Glomerular visceral epithelial cell (primary cell): ENCODE measurements at regions not wholly inside any gene's neighbourhood (a gene's known extent, or its start where the extent isn't known, plus 50 kb on each side); places are given as distances from the start of the nearest gene placed in this dataset.

Source experiments
- DNase-seq: peaks from one replicate; pipeline ENCODE4 v3.0.0-alpha.2; 2016; ENCODE audit errors: extremely low spot score

DNA sequence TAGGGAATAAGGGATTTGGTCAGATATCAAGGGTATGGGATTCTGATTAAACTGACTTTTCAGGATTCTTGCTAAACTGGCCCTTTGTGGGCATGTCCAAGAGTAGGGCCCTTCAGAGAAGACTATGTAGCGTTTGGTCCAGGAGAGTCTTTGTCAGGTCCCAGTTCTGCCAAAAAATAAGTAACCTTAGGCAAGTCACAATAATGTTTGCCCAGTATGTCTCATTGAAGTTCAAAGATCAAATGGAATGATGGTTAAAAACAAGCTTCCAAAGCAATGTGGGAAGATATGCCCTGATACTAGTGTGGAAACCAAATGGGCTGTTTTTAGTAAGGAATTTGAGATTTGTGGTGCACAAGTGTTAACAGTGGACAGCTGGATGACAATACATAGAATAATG lies 454.4 kb downstream of the WDR72 start:
- DNase-seq: no peak

DNA sequence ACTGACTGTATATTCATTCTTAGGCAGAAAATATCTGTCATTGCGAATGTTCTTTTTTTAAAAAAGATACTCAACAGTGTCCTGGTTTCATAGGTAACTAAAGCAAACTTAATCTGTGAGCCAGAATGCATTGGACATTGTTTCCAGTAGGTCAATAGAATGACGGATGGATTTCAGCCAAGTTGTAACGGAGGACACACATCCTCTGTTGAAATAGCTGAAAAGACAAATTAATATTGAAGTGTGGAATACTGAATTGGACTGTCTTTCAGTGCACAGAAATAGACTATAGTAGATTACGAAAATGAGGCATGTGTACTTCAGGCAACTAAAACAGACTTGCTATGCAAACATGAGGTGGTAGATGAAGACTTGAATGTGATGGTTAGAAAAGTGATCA lies 461.6 kb downstream of the WDR72 start:
- DNase-seq: no peak

DNA sequence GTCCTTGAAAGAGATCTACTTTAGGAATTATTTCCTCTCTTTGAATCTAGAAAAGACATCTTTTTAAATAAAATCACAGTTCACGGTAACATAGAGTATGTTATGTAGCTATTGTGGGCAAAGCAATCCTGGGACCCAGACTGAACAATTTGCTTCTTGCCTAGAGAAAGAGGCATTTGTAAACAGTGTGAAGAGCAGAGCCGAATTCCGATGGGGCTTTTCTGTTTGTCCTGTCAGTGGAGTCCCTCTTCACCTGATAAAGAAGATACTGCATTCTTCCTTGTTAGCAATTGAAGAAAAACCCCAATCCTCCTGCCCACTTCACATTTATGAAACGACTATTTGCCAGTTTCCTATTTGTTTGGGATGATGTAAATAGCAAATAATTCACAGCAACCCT lies 462.9 kb downstream of the WDR72 start:
- no peak for DNase-seq

DNA sequence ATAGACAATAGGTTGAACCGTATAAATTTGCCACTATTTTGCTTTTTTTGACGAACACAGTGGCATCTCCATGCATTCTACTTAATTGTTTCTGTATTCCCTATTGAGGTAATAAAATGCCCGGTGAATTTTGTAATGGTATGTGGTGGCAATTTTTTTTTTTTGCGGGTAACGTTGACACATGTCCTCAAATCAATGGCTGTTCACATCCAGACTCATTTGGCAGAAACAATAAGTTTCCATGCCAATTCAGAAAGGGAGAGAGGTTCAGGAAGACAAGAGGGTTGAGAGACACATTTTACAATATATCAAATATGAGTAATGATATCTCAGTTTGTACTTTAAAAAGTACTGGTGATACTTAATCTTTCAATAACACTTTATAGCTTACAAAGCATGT lies 463.9 kb downstream of the WDR72 start:
- DNase-seq: no peak

DNA sequence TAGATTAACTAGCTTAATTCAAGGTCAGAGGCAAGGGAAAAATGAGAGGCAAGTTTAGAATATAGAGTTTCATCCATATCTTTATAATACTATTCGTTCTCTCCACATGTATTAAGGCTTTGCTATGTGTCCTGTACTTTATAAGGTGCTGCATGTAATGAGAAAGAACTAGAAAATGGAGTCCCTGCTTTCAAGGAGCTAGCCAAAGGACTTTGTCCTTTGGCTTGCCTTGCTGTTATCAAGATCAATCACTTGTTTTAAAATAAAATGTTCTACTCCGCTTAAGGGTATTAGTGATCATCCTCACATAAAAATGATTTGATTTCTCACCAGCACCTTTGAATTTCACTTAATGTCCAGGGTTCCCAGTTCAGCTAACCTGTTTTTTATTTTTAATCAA lies 470.9 kb downstream of the WDR72 start:
- DNase-seq: no peak

DNA sequence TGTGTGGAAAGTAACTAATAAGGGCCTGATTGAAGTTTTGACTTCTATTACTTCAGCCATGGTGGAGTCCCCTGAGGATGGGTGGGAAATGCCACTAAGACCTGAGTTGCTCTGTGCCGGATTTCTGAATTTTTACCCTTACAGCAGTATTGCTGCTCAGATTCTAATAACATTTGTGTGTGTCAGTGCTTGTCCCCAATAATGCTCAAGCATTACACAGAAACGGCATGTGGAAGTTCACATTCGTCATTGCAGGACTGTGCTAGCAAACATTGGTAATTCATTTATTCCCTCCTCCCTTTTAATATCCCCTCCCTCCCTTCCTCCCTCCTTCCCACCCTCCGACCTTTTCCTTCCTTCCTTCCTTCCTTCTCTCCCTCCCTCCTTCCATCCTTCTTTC lies 484.5 kb upstream of the ONECUT1 start:
- no peak for DNase-seq

DNA sequence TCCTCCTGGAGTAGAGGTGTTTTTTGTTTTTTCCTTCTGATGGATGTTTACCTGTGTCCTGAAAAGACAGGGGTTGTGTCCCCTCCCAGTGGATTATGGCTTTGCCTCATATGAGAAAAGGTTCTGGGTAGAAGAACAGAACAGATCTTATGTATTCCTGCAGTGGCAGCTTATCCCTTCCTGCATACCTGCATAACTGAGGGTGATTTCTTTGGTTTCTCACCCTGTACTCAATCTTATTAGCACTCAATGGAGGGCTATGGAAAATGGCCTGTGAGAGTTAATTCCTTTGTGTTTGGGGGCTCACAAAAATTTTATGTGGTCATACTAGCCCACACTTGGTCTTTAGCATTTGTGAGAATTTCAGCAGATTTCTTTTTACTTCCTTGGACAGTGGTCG lies 482.0 kb upstream of the ONECUT1 start:
- DNase-seq: no peak

DNA sequence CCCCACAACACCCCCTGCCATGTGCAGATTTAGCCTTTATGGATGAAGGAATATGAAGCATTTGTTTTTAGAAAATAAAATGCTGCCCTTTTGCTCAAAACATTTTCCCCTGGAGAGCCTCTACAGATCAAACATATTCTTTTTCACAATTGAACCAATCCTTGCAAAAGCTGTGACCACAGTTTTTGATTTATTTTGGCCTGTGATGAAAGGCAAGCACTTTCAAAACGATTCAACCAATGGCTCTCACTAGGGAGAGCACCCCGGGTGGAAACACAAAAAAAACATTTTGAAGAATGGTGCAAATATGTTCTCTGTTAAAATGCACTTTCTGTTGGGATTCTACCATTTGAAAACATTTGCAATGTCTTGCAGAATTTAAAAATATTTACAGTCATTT lies 476.0 kb upstream of the ONECUT1 start:
- DNase-seq: no peak

DNA sequence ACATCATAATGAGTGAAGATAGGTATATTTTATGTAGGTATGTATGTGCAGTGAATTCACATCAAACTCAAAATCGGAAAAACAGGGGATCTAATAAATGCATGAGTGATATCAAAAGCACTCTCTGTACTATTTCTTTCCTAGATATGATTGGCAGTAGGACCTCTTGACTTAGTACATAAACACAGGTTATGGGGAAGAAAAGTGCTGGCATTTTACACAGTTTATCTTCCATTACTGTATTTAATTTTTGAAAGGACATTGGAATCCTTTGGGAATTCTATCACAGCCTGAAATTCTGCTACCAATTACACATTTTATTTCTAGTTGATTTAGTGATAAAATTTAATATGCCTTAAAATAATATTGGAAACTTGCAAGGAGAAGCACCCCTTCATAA lies 470.5 kb upstream of the ONECUT1 start:
- no peak for DNase-seq

DNA sequence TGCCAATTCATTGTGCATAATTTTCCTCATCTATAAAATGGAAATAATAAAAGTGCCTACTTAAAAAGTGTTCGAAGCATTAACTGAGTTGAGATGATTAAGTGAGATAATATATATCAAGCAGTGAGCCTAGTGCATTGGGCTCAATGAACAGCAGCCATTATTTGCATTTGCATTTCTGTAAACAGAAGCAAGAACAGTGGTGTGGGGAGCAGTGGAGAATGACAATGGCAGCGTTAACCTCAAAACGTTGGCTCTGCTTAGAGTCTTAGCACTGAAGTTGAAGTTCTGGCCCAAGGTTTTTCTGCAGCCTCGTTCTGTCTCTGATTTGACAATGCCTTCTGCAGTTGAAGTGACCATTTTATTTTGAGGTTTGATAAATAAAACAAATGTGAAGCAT lies 466.3 kb upstream of the ONECUT1 start:
- DNase-seq: no peak

DNA sequence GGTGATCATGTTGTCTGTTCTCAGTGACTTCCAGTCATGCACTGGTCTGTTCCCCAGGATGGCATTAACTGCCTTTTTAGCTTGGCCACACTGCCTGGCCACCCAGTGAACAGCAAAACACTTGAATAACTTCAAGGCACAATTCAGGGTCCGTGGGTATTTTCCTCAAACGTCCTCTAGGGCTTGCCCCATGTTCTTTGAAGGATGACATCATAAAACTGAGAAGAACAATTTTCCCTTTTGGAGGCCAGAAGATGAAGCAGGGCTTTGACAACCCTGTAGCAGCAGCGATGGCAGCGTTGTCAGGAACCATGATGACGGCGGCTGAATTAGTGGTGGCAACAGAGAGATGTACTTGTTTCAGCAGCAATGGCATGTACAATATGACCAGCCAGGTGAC lies 465.9 kb upstream of the ONECUT1 start:
- DNase-seq: no peak

DNA sequence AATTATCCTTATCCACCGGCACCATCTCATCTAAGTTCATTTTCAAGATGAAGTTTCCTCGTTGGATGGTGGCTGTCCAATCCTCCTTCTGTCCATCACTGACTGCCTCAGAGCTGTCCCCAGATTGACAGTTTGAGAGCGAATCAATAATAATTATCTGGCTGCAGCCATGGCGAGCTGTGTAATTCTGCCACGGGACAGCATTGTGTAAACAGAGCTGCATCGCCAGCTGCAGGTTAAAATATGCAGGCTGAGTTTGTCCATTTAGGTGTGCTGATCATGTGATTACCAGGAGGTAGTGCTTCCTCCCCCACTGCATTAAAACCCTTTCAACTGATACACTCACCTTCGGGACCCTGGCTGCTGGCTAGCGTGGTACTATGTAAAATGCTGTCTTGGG lies 461.9 kb upstream of the ONECUT1 start:
- DNase-seq: no peak

DNA sequence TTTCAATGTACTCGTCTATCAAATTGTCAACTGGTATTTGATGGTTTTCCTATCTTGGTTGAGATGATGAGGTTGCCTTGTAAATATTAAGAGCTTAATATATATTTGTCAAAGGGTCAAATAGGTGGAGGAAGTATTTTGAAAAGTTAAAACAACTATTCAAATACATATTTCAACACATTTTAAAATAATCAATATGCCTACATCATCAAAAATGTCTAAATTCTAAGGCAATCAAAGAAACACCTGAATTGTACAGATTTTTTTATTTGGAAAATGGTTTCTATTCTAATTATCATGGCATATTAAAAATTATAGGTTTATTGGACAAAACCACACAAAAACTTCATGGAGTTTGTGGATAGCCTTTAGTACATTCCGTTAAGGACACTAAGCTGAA lies 461.4 kb upstream of the ONECUT1 start:
- DNase-seq: no peak

DNA sequence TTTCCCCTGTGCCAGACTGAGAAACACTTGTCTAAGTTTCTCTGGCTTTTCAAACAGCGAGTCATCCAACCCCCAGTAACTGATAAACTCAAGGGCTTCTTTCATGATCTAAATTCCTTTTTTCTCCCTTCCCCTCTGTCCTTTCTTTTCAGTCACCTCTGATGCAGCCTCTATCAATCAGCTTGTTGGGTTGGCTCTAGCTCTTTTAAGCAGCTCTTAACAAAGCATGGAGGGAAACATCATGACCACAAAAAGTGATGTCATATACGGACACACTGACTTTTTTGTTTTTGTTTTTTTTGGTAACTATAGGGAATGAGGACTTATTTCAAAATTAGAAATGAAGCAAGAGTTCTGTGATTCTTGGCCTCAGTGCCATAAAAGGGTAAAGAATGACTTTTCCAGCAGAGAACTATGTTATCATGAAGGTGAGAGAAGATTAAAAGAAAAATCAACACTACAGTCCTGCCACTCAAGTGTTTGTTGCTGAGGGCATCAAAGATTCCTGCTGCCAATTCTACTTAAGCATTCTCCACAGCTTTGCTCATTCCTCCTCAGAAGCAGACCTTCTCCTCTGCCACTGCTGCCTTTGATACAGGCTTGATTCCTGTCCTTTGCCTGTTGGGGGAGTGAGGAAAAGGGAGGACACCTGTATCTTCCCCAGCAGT lies 457.0 kb upstream of the ONECUT1 start:
- DNase-seq: no peak

DNA sequence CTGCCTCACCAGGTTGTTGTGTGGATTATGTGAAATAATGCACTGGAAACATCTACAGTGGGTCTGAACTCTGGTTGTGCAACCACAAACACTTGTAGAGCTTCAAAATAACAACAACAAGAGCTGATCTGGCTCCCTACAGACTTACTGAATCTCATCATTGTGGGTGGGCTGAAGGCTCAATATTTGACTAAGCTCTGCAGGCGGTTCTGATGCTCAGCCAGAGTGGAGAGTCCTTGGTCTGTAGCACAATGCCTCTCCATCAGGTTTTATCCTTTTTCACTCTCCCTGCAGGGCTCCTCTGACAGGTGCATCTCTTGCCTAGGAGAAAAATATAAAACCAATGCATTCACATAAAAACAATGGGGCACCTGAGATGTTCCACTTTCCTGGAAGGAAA lies 456.3 kb upstream of the ONECUT1 start:
- no peak for DNase-seq

DNA sequence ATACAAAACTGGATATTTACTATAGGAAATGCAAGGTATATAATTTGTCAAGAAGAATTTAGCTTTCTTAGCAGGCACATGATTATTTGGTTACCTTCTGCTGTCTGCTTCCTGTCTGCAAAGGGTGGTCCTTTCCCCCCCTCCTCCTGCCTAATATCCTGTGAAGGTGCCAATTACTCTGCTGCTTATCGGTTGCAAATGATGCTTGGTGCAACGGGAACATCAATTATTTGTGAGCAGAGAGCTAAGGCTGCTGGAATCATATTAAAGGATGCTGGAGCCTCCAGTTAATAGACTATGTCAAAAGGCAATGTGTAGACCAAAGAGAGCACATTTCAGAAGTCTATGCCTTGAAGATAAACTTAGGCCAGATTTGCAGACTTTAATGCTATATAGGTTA lies 443.7 kb upstream of the ONECUT1 start:
- no peak for DNase-seq

DNA sequence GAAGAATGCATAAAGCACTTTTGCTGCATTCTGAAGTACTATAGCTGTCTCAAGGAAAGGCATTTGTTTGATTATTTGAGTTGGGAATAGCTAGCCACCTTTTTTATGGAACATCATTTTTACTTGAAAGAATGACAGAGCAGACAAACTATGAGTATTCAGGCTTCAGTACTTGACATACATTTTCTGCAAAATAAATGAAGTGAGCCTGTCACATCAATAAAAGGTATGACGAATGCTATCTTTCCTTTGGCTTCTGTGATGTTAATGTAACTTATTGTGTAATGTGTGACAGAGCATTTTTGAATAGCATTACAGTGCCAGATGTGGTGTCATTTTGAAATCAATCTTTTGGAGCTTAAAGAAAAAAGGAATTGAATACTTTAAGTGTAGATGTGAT lies 440.3 kb upstream of the ONECUT1 start:
- DNase-seq: no peak

DNA sequence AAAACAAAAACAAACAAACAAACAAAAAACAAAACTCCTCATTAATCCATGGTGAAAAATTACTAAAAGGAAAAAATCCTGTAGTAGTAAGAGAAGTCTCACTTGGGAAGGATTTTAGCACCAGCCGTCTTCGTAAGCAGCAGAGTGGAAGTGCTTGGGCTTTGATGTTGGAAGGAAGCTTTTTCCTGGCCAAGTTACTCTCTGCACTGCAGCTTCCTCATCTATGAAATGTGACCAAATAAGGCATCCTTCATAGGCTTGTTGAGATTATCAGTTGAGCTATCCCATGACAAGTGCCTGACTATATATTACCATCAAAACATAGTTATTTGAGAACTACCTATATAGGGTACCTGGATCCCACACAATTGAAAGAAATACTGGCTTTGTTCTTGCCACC lies 436.4 kb upstream of the ONECUT1 start:
- DNase-seq: no peak

DNA sequence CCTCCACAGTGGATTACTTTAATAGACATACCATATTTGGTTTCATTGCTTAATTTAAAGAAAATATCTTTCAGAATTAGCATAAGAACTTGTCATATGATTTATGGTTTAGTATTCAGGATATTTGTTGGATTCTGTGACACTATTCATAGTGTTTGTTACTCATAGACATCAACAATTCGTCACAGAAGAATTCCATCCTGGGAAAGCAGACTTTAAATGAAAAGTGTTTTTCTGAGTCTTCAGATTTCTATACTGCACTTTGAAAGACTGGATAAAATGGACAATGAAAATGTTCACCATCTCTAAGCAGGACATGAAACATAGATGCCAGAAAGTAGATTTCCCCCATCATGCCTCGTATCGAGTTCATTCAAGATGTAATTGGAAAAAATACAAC lies 435.6 kb upstream of the ONECUT1 start:
- DNase-seq: no peak

DNA sequence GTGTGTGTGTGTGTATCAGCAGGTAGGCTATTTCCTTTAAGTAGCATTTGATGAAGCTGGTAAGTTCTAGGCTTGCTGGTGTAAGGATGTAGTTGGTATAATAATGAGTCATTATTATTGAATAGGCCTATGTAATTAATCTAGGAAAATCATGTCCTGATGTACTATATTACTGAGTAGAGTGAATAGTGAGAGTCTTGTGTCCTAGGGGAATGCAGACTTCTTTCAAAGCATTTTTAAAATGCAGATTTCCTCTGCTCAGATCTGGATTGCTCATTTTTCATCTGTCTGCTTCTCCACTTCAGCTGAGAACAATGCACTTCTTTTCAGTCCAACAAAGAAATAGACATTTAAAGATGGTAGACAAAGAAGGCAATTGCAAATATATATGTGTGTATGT lies 434.2 kb upstream of the ONECUT1 start:
- no peak for DNase-seq

DNA sequence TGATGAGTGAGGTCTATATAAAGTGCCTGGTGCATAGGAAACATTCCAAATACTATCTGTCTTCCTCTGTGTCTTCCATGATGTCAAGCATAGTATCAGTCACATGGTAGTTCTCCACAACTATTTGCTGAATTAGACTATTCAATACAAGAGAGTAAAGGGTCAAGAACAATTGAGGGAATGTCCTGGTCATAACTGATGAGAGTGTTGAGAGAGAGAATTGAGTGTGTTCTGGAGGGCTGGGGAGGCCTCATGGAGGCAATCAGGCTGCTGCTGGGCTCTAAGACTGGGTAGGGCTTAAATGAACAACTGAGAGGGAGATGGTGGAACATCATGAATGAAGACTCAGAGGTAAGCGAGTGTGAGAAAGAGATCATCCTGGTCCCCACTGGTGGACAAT lies 433.7 kb upstream of the ONECUT1 start:
- DNase-seq: no peak

DNA sequence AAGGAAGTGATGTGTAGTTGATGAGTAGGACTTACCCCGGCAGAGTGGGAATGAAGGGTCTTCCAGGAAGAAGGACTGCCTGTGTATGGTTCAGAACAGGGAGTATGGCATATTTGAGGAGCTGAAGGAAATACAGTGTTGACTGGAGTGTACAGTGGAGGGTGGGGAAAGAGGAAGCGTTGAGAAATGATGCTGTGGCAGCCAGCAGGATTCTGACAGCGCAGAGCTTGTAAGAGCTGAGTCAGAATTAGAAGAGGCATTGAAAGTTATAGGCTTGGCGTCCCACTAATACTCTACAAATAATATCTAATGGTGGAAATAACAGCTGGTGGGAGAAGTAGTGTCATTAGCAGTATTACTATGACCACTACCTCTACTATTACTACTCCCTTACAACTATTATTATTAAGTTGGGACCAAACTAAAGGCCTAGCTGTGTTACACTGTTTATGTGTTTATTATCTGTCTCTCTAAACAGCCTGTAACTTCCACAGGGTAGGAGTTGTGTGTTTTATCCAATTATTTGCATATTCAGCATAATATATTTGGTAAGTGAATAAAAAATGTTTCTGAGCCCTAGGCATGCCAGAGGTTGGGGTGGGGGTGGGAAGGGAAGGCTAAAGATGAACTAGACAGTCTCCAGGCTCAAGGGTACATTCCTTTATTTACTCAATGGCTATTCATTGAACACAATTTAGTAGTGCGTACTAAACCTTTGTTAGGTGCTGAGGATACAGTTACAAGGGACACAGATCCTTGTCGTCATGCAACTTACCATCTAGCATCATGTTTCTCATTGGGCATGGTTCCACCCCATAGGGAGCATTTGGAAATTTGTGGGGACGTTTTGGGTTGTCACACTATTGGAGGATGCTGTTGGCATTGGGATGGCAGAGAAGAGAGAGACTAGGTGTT lies 428.8 kb upstream of the ONECUT1 start:
- DNase-seq: no peak

DNA sequence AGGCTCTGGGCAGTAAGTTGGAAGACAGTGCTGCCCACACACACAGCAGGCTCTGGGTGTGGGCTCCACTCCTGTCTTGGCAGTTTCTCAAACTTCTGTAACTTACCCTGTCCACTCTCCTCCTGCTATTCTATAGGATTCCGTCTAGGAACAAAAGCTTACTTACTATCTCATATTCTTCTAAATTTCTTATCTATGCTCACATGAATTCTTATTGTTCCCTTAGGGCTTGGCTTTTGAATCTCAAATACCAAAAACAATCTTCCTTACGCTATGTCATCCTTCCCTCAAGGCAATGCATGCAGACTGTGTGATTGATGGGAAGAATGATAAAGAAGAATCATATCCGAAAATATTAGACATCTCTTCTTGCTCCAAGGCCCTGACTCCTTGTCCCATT lies 425.9 kb upstream of the ONECUT1 start:
- no peak for DNase-seq

DNA sequence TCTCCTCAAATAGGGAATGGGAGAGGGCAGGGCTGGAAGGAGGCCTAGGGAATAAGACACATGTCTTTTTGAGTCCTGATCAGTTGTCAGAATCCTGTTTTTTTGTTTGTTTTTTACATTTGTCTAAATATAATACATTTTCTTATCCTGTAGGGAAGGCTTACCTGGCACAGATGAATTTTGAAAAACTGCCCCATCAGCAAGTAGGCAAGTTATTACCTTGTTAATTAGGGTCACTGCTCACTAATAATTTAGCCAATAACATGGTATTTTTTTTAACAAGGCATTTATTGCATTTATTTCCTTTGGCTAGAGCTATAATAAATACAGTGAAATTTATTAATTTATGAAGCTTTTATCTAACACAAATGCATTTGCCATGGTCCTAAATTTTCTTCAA lies 423.2 kb upstream of the ONECUT1 start:
- no peak for DNase-seq
